ENCODE measurements at regions not wholly inside any gene's neighbourhood (a gene's known extent, or its start where the extent isn't known, plus 50 kb on each side); places are given as distances from the start of the nearest gene placed in this dataset.

DNA sequence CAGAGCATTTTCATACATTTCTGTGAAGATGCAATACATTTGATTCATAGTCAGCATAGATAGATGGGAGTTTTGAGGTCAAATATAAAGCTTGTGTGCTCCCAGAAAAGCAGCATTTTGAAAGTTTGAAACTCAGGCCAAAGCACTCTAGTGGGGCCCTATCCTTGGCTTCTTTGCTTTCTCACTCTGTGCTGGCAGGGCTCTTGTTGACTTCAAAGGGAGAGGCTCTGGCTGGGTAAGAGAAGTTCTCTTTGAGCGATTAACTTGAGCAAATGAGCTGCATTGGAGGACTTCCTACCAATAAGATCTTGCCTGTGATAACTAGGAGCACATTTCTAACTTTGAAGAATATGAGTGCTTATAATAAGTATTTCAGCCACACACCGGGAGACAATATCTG lies 214.0 kb upstream of the RARB start:
- no peak overlapping the region for H3K4me3 ChIP-seq

DNA sequence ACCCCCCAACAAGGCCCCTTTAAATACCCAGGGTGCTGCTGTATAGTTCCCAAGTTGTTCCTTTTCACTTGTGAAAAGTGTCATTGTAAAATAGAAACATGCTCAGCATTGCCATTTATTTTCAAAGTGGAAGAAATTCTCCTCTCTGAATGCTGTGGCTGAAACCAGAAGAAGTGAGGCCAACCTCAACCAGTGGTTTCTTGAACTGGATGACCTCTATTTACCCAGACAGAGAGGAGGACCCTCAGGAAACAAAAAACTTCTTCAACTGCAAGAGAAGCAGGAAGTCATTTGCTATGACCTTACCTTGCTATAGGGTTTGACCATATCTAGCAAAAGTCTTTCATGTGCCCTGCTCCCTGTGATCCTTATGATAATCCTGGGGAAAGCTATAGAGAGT lies 209.7 kb upstream of the RARB start:
- Histone ChIP-seq H3K27ac (no peak overlapping the region), H3K4me3 (no peak overlapping the region)

More for the DNA sequence above, 214.0 kb upstream of the RARB start:
- H3K27ac ChIP-seq: no peak overlapping the region

DNA sequence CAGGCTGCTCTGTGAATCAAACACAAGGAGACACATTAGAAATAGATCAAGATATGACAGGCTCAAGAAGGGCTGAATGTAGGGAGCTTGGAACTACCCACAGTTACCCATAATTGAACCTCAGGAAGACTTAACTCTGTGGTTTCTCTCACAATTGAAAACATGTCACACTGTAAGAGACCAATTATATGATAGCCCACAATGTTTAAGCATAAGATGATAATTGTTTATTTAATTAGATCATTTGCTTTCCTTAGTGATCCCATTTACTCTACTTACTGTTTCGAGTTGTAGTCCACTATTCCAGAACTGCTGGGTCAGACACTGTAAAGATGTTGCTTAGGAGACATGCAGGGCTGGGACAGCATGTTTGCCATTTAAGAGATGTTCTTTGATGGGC lies 201.3 kb upstream of the RARB start:
- H3K27ac ChIP-seq: no peak overlapping the region
- no peak overlapping the region for H3K4me3 ChIP-seq

DNA sequence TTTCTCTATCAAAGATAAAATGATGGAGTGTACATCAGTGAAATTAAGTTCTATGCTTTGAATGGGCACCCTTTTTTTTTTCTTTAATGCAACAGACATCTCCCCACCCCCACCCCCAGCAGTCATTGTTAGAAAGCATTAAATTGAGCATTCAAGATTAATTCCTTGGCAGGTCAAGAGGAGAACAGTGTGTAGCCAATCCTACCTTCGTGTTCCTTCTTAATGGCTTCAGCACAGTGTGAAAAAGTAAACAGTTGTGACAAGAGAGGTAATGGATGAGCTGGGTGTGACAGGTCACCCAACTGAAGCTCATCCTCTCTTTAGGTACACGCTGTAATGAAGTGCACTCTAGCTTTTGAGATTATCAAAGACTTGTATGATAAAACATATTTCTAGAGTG lies 198.5 kb upstream of the RARB start:
- no peak overlapping the region for H3K4me3 ChIP-seq
- no peak overlapping the region for H3K27ac ChIP-seq

DNA sequence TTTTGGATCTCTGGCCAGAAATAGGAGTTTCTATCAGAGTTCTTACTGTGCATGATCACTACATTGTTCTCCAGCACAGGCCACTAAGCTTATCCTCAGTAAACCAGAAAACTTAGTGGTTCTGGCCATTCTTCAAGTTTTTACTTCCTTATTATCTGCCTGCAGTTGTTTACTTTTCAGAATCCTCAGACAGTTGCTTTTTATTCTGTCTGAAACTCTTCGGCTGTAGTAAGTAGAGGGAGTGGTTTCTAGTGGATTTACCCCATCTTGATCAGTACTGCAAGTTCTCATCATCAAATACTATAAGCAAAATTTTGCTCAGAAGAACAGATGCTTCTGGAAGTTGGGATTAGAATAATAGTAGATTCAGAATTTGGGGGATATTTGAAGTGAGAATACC lies 193.0 kb upstream of the RARB start:
- H3K27ac ChIP-seq: no peak overlapping the region

DNA sequence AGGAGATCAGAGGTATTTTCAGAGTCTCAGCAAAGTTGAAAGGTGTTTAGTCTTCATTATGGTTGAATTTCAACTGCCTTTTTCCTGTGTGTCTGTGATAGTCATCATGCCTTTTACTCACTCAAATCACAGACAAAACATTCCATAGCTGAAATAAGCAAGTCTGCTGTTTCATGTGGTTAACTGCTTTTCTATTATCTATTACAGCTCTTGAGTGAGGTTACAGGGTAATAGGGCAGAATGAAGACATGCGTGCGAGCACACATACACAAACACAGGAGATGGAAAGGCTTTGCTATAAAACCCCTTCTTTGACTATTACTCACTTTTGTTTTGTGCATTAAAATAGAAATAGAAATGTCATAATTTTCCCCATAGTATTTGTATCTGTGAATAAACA lies 192.6 kb upstream of the RARB start:
- Histone ChIP-seq H3K27ac (no peak overlapping the region), H3K4me3 (no peak overlapping the region)

More for the DNA sequence above, 193.0 kb upstream of the RARB start:
- H3K4me3 ChIP-seq: no peak overlapping the region

DNA sequence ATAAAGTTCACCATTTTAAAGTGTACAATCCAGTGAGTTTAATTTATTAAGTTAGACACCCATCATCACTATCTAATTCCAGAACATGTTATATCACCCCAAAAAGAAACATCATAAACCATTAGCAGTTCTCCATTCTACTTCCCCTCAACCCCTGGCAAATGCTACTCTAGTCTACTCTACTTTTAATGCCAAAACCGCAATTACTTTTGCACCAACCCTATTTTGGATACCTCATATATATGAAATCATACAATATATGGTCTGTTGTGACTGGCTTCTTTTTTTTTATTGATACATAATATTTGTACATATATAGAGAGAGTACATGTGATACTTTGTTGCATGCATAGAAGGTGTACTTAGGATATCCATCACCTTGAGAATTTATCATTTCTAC lies 190.5 kb upstream of the RARB start:
- H3K27ac ChIP-seq: no peak overlapping the region

DNA sequence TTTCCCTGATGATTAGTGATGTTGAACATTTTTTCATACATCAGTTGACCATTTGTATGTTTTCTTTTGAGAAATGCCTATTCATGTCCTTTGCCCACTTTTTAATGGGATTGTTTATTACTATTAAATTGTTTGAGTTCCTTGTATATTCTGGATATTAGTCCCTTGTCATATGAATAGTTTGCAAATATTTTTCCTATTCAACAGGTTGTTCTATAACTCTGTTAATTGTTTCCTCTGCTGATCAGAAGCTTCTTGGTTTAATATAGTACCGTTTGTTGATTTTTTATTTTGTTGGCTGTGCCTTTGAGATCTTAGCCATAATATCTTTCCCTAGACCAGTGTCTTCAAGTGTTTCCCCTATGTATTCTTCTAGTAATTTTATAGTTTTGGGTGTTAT lies 189.0 kb upstream of the RARB start:
- no peak overlapping the region for H3K4me3 ChIP-seq

More for the DNA sequence above, 190.5 kb upstream of the RARB start:
- no peak overlapping the region for H3K4me3 ChIP-seq

DNA sequence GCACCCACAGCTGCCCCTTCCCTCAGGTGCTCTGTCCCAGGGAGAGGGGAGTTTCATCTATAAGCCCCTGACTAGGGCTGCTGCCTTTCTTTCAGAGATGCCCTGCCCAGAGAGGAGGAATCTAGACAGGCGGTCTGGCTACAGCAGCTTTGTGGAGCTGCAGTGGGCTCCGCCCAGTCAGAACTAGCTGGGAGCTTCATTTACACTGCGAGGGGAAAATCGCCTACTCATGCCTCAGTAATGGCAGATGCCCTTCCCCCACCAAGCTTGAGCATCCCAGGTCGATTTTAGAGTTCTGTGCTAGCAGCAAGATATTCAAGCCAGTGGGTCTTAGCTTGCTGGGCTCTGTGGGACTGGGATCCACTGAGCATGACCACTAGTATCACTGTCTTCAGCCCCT lies 181.2 kb upstream of the RARB start:
- H3K4me3 ChIP-seq: no peak overlapping the region
- H3K27ac ChIP-seq: no peak overlapping the region

More for the DNA sequence above, 189.0 kb upstream of the RARB start:
- H3K27ac ChIP-seq: no peak overlapping the region

DNA sequence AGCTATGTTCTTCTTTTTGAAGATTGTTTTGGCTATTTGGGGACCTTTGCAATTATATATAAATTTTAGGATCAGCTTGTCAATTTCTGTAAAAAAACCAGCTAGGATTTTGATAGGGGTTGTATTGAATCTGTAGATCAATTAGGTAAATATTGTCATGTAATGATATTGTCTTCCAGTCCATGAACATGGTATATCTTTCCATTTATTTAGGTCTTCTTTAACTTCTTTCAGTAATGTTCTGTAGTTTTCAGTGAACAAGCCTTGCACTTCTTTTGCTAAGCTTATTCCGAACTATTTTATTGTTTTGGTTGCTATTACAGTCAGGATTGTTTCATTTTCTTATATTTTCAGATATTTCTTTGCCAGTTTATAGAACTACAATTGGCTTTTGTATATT lies 175.8 kb upstream of the RARB start:
- Histone ChIP-seq H3K4me3 (no peak overlapping the region), H3K27ac (no peak overlapping the region)

DNA sequence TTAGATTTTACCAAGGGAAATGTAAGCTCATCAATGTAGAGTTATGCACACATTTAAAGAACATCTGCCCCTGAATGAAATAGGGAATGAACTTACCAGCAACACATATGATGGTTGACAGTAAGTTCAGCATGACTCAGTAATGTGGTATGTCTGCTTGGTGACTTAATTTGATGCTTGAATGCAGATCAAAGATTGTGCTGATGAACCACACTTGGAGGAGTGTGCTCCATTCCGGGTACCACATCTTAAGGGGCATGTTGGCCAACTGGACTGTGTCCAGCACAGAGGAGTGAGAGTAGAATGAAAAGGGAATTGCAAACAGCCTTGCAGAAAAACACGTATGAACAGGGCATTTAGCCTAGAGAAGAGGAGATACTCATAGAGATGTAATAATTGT lies 171.0 kb upstream of the RARB start:
- no peak overlapping the region for H3K27ac ChIP-seq
- H3K4me3 ChIP-seq: no peak overlapping the region

DNA sequence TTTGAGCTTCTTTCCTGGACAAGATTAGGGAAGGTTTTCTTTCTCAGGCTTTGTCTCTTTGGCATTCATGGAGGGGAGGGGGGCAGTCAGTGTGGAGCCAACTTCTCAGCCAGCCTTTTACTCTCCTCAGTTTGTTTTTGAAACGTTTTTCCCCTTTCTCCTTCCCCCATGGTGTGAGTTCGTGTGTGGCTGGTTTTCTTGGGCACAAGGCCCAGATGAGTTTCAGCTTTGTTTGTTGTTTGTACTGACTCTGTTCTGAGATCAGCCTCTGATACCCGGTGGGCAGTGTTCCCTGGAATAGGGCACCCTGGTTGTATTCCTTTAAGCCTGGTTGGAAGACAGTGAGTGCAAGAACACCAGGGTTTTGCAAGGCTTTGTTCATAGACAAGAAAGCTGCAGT lies 168.2 kb upstream of the RARB start:
- H3K4me3 ChIP-seq: no peak overlapping the region
- H3K27ac ChIP-seq: no peak overlapping the region

DNA sequence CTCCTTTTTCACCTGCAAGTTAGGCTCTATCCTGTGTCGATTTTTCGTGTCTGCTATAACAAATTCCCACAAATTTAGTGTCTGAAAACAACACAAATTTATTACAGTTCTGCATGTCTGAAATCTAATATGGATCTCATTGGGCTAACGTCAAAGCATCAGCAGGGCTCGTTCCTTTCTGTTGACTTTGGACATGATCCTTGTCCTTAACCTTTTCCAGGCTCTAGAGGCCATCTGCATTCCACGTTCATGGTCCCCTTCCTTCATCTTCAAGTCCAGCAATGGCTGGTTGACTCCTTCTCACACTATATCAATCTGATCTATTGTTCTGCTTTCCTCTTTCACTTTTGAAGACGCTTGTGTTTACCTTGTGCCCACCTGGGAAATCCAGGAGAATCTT lies 165.7 kb upstream of the RARB start:
- Histone ChIP-seq H3K27ac (no peak overlapping the region), H3K4me3 (no peak overlapping the region)

DNA sequence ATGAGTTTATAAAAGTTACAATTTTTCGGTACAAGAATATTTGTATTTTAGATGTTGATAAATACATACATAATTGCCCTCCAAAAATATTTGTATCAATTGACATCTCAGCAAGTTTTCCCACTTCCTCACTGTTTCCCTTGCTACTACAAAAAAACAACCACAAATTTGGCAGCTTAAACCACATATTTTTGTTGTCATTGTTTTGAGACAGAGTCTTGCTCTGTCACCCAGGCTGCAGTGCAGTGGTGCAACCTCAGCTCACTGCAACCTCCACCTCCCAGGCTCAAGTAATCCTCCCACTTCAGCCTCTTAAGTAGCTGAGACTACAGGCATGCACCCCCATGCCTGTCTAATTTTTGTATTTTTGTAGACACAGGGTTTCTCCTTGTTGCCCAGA lies 162.8 kb upstream of the RARB start:
- Histone ChIP-seq H3K27ac (no peak overlapping the region), H3K4me3 (no peak overlapping the region)

DNA sequence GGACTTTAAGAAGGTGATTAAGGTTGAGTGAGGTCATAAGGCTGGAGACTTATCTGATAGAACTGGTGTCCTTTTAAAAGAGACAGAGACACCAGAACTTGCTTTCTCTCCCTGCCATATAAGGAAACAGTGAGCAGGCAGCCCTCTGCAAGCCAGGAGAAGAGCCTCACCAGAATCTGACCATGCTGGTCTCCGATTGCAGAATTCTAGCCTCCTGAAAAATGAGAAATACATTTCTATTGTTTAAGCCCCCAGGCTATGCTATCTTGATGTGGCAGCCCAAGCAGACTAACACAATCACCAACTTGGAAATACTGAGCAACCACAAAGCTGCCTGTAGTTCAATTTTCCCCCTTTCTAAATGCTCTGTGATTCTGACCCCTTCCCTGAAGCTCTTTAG lies 161.4 kb upstream of the RARB start:
- Histone ChIP-seq H3K27ac (no peak overlapping the region), H3K4me3 (no peak overlapping the region)

DNA sequence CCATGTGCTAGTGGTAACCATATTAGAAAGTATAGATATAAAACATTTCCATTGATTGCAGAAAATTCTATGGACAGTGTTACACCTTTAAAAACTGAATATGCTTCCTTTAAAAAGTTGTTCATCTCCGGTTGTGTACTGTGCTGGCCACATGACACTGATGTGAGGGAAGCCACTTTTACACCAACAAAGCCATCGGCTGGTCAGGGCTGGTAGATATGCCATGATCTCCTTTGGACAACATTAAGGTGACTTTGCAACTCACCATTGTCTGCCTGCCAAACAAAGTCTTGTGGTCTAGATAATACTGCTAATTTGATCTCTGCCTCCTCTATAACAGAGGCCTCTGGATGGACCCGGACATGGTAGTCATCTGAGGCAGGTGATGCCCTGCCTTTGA lies 156.0 kb upstream of the RARB start:
- H3K27ac ChIP-seq: no peak overlapping the region
- H3K4me3 ChIP-seq: no peak overlapping the region

DNA sequence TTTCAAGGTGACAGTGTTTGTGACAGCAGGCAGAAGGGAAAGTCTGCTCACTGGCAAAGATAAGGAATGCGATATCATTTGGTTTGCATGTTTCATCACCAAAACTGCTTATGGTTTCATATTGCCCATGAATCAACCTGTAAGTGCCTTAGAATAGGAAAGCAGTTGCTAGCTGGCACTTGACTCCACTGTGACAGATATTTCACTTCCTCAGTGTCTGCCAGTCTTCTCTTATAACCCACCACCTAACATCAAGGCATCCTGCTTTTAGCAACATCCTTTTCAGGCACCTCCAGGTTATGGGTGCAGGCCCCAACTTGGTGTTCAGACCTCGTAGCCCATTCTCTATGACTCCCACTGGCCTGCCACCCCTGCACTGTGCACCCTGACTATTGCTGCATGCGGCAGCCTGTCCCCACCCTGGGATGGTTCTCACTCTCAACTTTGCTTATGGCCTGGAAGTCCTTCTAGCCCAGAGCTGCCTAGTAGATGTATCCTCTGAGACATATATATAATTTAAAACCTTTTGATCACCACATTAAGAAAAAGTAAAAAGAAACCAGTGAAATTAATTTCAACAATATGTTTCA lies 154.4 kb upstream of the RARB start:
- H3K4me3 ChIP-seq: no peak overlapping the region
- no peak overlapping the region for H3K27ac ChIP-seq

DNA sequence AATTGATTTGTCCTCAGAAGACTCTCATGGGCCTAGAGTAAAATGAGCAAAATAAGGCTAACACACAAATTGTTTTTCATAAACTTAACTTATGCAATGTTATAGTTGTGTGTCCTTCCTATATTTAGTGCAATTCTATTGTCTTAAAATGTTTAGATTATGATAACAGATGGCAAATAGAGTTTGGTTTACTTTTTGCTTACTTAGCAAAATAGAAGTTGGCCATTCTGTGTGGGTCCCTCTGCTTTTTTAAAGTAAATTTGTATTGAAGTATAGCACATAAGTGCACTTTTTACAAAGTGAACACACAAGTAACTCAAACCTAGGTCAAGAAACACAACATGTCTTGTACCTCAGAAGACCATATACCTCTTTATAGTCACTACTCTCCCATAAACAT lies 150.6 kb upstream of the RARB start:
- Histone ChIP-seq H3K4me3 (no peak overlapping the region), H3K27ac (no peak overlapping the region)

DNA sequence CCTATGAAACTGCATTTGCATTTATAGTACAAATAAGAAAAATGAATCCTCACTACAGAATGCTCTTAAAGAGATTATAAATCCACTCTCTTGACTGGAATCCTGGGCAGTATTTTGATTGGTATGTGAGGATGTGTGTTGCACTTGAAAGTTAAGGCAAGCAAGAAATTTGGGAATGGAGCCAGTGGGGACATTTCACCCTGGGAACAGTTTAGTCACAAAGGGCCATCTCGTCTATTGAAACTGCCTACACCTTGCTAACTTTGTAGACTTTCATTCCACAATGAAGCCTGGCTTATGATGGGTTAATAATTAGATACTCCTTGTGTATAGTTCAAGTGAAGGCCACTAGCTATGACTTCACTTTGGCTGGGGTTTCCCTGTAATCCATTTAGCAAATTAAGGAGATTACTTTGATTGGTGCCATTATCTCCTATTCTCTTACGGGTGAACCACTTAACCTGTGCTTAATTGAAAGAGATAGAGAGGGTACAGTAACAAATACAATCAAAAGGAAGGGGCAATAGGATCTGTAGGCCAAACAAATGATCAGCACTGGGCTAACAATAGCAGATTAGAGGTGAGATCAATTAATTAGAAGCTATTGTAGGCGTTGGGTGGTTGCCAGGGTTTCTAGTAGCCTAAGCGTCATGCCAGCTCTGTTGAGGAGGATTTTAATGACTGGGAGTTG lies 146.9 kb upstream of the RARB start:
- Histone ChIP-seq H3K4me3 (no peak overlapping the region), H3K27ac (no peak overlapping the region)

DNA sequence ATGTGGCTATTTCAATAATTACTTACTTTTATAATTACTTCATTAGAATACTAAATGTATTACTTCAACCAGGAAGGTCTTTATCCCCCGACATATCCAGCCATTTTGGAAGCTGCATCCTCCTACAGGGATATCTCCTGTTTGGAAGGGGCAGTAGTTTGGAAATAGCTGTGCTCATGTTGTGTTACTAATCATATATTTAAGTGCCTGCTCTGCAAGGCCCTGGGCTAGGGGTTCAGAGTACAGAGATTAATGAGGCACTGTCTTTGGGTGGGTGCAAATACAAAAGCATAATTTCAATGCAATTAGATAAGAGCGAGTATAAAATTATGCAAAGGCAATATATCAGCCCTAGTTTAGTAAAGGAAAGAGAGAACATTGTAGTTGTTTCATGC lies 146.3 kb upstream of the RARB start:
- no peak overlapping the region for H3K27ac ChIP-seq
- no peak overlapping the region for H3K4me3 ChIP-seq

DNA sequence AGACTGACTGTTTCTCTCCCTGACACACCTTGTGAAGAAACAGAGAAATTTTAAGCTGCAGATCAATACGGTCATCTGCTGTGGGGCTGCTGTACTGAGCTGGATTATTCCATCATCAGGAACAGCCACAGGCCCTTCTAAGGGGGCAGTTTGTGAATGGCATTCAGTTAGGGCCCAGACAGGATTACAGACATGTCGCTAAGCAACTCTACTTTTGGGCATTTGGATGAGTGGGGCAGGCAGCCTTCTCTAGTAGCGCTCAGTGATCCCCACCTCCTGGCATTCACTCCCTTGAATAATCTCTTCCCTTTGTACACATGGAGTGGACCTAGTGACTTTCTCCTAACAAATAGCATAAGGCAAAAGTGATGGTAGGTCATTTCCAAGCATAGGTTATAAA lies 144.4 kb upstream of the RARB start:
- Histone ChIP-seq H3K27ac (no peak overlapping the region), H3K4me3 (no peak overlapping the region)

DNA sequence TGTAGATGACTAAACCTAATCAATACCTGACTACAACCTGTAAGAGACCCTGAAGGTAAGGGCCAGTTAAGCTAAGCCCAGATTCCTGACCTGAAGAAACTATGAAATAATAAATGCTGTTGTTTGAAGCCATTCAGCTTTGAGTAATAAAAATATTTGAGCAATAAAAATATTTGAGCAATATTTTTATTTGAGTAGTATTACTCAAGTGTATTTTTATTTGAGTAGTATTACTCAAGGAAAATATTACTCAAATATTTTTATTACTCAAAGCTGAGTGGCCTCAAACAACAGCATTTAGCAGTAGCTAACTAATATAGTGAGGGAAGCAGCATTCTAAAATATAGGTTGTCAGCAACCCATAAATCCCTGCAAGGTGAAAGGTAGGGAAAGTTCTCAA lies 143.8 kb upstream of the RARB start:
- no peak overlapping the region for H3K4me3 ChIP-seq

More for the DNA sequence above, 143.8 kb upstream of the RARB start:
- no peak overlapping the region for H3K27ac ChIP-seq
